ENCODE measurements at regions not wholly inside any gene's neighbourhood (a gene's known extent, or its start where the extent isn't known, plus 50 kb on each side); places are given as distances from the start of the nearest gene placed in this dataset.

GRCh38 chr21:38921511-38922251, 116.0 kb downstream of the ETS2 start (continued):
- TF ChIP-seq, protein P1, sequence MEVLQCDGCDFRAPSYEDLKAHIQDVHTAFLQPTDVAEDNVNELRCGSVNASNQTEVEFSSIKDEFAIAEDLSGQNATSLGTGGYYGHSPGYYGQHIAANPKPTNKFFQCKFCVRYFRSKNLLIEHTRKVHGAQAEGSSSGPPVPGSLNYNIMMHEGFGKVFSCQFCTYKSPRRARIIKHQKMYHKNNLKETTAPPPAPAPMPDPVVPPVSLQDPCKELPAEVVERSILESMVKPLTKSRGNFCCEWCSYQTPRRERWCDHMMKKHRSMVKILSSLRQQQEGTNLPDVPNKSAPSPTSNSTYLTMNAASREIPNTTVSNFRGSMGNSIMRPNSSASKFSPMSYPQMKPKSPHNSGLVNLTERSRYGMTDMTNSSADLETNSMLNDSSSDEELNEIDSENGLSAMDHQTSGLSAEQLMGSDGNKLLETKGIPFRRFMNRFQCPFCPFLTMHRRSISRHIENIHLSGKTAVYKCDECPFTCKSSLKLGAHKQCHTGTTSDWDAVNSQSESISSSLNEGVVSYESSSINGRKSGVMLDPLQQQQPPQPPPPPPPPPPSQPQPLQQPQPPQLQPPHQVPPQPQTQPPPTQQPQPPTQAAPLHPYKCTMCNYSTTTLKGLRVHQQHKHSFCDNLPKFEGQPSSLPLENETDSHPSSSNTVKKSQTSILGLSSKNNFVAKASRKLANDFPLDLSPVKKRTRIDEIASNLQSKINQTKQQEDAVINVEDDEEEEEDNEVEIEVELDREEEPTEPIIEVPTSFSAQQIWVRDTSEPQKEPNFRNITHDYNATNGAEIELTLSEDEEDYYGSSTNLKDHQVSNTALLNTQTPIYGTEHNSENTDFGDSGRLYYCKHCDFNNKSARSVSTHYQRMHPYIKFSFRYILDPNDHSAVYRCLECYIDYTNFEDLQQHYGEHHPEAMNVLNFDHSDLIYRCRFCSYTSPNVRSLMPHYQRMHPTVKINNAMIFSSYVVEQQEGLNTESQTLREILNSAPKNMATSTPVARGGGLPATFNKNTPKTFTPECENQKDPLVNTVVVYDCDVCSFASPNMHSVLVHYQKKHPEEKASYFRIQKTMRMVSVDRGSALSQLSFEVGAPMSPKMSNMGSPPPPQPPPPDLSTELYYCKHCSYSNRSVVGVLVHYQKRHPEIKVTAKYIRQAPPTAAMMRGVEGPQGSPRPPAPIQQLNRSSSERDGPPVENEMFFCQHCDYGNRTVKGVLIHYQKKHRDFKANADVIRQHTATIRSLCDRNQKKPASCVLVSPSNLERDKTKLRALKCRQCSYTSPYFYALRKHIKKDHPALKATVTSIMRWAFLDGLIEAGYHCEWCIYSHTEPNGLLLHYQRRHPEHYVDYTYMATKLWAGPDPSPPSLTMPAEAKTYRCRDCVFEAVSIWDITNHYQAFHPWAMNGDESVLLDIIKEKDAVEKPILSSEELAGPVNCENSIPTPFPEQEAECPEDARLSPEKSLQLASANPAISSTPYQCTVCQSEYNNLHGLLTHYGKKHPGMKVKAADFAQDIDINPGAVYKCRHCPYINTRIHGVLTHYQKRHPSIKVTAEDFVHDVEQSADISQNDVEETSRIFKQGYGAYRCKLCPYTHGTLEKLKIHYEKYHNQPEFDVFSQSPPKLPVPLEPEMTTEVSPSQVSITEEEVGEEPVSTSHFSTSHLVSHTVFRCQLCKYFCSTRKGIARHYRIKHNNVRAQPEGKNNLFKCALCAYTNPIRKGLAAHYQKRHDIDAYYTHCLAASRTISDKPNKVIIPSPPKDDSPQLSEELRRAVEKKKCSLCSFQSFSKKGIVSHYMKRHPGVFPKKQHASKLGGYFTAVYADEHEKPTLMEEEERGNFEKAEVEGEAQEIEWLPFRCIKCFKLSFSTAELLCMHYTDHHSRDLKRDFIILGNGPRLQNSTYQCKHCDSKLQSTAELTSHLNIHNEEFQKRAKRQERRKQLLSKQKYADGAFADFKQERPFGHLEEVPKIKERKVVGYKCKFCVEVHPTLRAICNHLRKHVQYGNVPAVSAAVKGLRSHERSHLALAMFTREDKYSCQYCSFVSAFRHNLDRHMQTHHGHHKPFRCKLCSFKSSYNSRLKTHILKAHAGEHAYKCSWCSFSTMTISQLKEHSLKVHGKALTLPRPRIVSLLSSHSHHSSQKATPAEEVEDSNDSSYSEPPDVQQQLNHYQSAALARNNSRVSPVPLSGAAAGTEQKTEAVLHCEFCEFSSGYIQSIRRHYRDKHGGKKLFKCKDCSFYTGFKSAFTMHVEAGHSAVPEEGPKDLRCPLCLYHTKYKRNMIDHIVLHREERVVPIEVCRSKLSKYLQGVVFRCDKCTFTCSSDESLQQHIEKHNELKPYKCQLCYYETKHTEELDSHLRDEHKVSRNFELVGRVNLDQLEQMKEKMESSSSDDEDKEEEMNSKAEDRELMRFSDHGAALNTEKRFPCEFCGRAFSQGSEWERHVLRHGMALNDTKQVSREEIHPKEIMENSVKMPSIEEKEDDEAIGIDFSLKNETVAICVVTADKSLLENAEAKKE (CRISPR knock-in tag; IDR thresholded peaks at IDR 0.05): no peak
- TF ChIP-seq, protein P2, sequence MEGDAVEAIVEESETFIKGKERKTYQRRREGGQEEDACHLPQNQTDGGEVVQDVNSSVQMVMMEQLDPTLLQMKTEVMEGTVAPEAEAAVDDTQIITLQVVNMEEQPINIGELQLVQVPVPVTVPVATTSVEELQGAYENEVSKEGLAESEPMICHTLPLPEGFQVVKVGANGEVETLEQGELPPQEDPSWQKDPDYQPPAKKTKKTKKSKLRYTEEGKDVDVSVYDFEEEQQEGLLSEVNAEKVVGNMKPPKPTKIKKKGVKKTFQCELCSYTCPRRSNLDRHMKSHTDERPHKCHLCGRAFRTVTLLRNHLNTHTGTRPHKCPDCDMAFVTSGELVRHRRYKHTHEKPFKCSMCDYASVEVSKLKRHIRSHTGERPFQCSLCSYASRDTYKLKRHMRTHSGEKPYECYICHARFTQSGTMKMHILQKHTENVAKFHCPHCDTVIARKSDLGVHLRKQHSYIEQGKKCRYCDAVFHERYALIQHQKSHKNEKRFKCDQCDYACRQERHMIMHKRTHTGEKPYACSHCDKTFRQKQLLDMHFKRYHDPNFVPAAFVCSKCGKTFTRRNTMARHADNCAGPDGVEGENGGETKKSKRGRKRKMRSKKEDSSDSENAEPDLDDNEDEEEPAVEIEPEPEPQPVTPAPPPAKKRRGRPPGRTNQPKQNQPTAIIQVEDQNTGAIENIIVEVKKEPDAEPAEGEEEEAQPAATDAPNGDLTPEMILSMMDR (conservative IDR thresholded peaks at IDR 0.05; ENCODE audit: low read depth in 2 of 2): no peak
- no peak for TF ChIP-seq JUNB (IDR thresholded peaks at IDR 0.05; ENCODE audit: unreplicated experiment)
- TF ChIP-seq EZH2 (IDR thresholded peaks at IDR 0.05; ENCODE audit: low read depth, unreplicated experiment): no peak

DNA sequence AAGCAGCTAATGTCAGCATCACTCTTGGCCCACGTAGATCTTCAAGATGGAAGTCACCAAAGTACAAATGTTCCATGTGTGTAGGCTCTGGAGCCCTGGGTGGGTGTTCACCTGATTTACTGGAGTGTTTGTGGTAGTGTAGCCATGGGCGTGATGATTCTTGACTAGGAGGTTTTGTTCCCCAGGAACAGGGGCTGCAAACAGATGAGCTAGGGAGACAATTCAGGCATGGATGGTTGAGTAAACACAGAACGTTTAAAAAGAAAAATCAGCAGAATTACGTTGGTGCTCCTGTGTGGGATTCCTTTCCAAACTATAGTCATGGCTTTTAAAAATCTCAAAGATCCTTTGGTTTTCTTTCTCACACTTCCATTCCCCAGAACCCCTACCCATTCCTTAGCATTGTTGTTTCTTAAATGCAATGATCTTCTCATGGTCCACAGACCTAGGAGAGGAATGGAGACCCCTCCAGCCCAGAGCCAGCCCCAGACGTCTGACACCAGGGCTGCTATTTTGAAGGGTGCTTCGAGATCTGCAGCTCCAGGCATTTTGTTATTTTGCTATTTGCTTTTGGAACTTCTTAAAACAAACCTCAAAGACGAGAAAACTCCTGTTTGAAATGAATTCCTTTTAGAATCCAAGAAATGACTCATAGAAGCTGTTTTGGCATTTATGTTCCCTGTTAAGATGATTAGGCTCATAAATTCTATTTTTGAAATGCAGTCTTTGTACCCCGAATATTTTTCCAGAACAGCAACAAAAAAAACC, 115.1 kb downstream of the ETS2 start:
- H3K4me3 ChIP-seq: no peak overlapping the region
- no peak for TF ChIP-seq STAT1 (IDR thresholded peaks at IDR 0.05; ENCODE audit: unreplicated experiment)
- TF ChIP-seq EZH2 (IDR thresholded peaks at IDR 0.05; ENCODE audit: low read depth, unreplicated experiment): no peak
- TF ChIP-seq, protein P3, sequence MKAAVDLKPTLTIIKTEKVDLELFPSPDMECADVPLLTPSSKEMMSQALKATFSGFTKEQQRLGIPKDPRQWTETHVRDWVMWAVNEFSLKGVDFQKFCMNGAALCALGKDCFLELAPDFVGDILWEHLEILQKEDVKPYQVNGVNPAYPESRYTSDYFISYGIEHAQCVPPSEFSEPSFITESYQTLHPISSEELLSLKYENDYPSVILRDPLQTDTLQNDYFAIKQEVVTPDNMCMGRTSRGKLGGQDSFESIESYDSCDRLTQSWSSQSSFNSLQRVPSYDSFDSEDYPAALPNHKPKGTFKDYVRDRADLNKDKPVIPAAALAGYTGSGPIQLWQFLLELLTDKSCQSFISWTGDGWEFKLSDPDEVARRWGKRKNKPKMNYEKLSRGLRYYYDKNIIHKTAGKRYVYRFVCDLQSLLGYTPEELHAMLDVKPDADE (IDR thresholded peaks at IDR 0.05): no peak
- no peak for TF ChIP-seq ZNF114 (CRISPR knock-in tag; IDR thresholded peaks at IDR 0.05)
- TF ChIP-seq, protein P4, sequence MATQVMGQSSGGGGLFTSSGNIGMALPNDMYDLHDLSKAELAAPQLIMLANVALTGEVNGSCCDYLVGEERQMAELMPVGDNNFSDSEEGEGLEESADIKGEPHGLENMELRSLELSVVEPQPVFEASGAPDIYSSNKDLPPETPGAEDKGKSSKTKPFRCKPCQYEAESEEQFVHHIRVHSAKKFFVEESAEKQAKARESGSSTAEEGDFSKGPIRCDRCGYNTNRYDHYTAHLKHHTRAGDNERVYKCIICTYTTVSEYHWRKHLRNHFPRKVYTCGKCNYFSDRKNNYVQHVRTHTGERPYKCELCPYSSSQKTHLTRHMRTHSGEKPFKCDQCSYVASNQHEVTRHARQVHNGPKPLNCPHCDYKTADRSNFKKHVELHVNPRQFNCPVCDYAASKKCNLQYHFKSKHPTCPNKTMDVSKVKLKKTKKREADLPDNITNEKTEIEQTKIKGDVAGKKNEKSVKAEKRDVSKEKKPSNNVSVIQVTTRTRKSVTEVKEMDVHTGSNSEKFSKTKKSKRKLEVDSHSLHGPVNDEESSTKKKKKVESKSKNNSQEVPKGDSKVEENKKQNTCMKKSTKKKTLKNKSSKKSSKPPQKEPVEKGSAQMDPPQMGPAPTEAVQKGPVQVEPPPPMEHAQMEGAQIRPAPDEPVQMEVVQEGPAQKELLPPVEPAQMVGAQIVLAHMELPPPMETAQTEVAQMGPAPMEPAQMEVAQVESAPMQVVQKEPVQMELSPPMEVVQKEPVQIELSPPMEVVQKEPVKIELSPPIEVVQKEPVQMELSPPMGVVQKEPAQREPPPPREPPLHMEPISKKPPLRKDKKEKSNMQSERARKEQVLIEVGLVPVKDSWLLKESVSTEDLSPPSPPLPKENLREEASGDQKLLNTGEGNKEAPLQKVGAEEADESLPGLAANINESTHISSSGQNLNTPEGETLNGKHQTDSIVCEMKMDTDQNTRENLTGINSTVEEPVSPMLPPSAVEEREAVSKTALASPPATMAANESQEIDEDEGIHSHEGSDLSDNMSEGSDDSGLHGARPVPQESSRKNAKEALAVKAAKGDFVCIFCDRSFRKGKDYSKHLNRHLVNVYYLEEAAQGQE (IDR thresholded peaks at IDR 0.05; ENCODE audit: unreplicated experiment): no peak
- no peak for TF ChIP-seq CREB1 (CRISPR knock-in tag; IDR thresholded peaks at IDR 0.05; ENCODE audit: low read depth)
- TF ChIP-seq JUNB (IDR thresholded peaks at IDR 0.05; ENCODE audit: unreplicated experiment): no peak
- no peak for TF ChIP-seq ZNF331 (CRISPR knock-in tag; IDR thresholded peaks at IDR 0.05; ENCODE audit: low read depth)

More for the DNA sequence above, 115.1 kb downstream of the ETS2 start:
- H3K79me2 ChIP-seq (replicated peaks; ENCODE audit: insufficient read depth): no peaks in the 10 kb centered on the region
- Mint-ChIP-seq H3K27ac (no peak overlapping the region), H3K4me3 (no peak overlapping the region), H3K27me3 (ENCODE audit: insufficient read depth, low read depth, poor library complexity) (no peaks in the 10 kb centered on the region), H3K4me1 (peaks cover 12% of the 10 kb centered on the region), H3K36me3 (ENCODE audit: low read depth) (no peaks in the 10 kb centered on the region), H3K9me3 (no peaks in the 10 kb centered on the region; the same call in 1 of the 3 replicates)
- H3K9me2 ChIP-seq (ENCODE audit: insufficient read depth): 0 out of 2 replicates have a peak, but pooled peaks cover 4% of the 10 kb centered on the region
- ATAC-seq (no peak), DNase-seq (ENCODE audit: low spot score) (no peak)
- H4K20me1 ChIP-seq (replicated peaks; ENCODE audit: insufficient read depth): no peaks in the 10 kb centered on the region
- no peak overlapping the region for H2AFZ ChIP-seq
- H3K27me3 ChIP-seq (ENCODE audit: insufficient read depth): no peaks in the 10 kb centered on the region
- H3K36me3 ChIP-seq (ENCODE audit: insufficient read depth): no peaks in the 10 kb centered on the region
- no peak overlapping the region for H3K4me2 ChIP-seq
- H3K4me1 ChIP-seq (ENCODE audit: insufficient read depth): peaks cover 6% of the 10 kb centered on the region
- no peak overlapping the region for H3K27ac ChIP-seq (ENCODE audit: low read depth)
- H3F3A ChIP-seq (replicated peaks; ENCODE audit: low read depth): no peaks in the 10 kb centered on the region
